MM.1S (cell line): ENCODE measurements at regions not wholly inside any gene's neighbourhood (a gene's known extent, or its start where the extent isn't known, plus 50 kb on each side); places are given as distances from the start of the nearest gene placed in this dataset.

Experiments
- EZH2 ChIP-seq: fragments of 300-600 bp; sonication (generic); optimal IDR thresholded peaks from 2 replicates; pipeline ENCODE3; 2017; ENCODE audit warnings: low read depth, mild to moderate bottlenecking, antibody characterized with exemption, low read length, mixed read lengths
- EZH2phosphoT487 ChIP-seq: fragments of 300-600 bp; sonication (generic); IDR thresholded peaks from 2 replicates; pipeline ENCODE4 v1.6.1; 2018; ENCODE audit warnings: antibody characterized with exemption, low read length
- TF ChIP-seq, protein P1 (sequence below): fragments of 300-600 bp; sonication (generic); IDR thresholded peaks from 2 replicates; pipeline ENCODE4 v1.5.1; 2016; ENCODE audit warnings: antibody characterized with exemption, low read length, mixed read lengths

DNA sequence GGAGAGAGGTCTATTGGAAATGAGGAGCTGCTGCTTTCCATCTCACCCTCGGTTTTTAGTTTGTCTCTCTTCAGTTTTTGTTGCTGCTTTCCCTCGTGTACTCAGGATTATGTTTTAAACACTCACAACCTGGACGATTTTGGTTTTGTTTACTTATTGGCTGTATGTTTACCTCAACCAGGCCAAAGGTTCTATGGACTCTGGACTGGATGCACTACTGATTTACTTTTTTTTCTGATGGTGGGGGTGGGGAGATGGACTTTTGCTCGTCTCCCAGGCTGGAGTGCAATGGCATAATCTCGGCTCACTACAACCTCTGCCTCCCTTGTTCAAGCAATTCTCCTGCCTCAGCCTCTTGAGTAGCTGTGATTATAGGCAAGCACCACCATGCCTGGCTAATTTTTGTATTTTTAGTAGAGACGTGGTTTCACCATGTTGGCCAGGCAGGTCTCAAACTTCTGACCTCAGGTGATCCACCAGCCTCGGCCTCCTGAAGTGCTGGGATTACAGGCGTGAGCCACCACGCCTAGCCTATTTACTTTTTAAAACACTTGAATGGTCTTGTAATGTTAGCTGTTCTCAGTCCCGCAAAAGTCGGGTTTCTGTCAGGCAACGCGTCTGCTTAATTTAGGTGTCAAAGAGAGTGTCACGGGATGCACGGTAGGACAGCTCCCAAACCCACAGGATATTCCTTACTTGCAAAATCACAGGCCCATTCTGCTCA is 148.2 kb upstream of the RIPOR2 start:
- TF ChIP-seq, protein P1, sequence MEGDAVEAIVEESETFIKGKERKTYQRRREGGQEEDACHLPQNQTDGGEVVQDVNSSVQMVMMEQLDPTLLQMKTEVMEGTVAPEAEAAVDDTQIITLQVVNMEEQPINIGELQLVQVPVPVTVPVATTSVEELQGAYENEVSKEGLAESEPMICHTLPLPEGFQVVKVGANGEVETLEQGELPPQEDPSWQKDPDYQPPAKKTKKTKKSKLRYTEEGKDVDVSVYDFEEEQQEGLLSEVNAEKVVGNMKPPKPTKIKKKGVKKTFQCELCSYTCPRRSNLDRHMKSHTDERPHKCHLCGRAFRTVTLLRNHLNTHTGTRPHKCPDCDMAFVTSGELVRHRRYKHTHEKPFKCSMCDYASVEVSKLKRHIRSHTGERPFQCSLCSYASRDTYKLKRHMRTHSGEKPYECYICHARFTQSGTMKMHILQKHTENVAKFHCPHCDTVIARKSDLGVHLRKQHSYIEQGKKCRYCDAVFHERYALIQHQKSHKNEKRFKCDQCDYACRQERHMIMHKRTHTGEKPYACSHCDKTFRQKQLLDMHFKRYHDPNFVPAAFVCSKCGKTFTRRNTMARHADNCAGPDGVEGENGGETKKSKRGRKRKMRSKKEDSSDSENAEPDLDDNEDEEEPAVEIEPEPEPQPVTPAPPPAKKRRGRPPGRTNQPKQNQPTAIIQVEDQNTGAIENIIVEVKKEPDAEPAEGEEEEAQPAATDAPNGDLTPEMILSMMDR: no peak
- TF ChIP-seq EZH2 (no peak), EZH2phosphoT487 (no peak)
